HepG2 (cell line): ENCODE measurements at regions not wholly inside any gene's neighbourhood (a gene's known extent, or its start where the extent isn't known, plus 50 kb on each side); places are given as distances from the start of the nearest gene placed in this dataset.

ENCODE experiments used
- BCLAF1 ChIP-seq: fragments of 450-650 bp; IDR thresholded peaks from 2 replicates; pipeline ENCODE4 v1.6.1; 2017; ENCODE audit warnings: mild to moderate bottlenecking
- CBX5 ChIP-seq: sonication (generic); formaldehyde crosslinking; IDR thresholded peaks from 2 replicates; pipeline ENCODE4 v1.4.0; 2020; ENCODE audit warnings: missing genetic modification reagents, borderline replicate concordance
- KDM1A ChIP-seq: IDR thresholded peaks from 2 replicates; pipeline ENCODE4 v1.6.1; 2016; ENCODE audit warnings: missing compliant biosample characterization
- ZKSCAN8 ChIP-seq: IDR thresholded peaks from 2 replicates; pipeline ENCODE4 v1.6.1; 2016; ENCODE audit warnings: borderline replicate concordance, missing genetic modification reagents, missing compliant biosample characterization

GRCh38 chr5:2489306-2489705 lies 262.2 kb downstream of the IRX2 start:
- no peak for TF ChIP-seq BCLAF1
- TF ChIP-seq CBX5 (CRISPR knock-in tag), result no peak
- no peak for TF ChIP-seq KDM1A
- no peak for TF ChIP-seq ZKSCAN8 (CRISPR knock-in tag)
